ENCODE measurements at regions not wholly inside any gene's neighbourhood (a gene's known extent, or its start where the extent isn't known, plus 50 kb on each side); places are given as distances from the start of the nearest gene placed in this dataset.

DNA sequence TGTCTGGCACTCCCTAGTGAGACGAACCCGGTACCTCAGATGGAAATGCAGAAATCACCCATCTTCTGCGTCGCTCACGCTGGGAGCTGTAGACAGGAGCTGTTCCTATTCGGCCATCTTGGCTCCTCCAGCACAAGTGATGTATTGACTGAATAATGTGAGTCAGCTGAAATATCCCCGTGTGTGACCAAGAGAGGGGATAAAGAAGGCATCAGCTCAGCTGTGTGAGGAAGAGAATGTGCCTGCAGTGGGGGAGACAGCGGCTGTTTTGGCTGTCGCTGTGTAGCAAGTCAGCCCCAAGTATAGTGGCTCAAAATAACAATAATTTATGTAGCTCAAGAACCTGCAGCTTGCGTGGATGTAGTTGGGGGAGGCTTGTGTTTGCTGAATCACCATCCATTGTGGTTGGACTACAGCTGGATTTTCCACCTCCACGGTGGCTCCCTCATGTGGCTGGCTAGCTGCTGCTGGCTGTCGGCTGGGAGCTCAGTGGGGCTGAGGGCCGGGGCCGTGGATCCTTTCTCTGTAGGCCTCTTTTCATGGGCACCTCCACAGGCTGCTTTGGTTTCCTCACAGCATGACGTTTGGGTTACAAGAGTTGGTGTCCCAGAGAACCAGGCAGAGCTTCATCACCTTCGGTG, 434.5 kb downstream of the CCSER2 start:
- POLR2A ChIA-PET, result no interaction called here
- no peak for DNase-seq (ENCODE audit: extremely low spot score)
- CTCF ChIA-PET, result interaction anchor here (1.1 kb wide), 1 partner anchor 50 kb away, joined by 3 read pairs; no protein-coding TSS in a partner anchor
- no peak for TF ChIP-seq SP1 (IDR thresholded peaks at IDR 0.05)
- no peak for TF ChIP-seq BHLHE40 (IDR thresholded peaks at IDR 0.05; ENCODE audit: borderline replicate concordance)
- TF ChIP-seq FOXA1 (IDR thresholded peaks at IDR 0.05), result no peak
- TF ChIP-seq SUZ12 (IDR thresholded peaks at IDR 0.05), result no peak

DNA sequence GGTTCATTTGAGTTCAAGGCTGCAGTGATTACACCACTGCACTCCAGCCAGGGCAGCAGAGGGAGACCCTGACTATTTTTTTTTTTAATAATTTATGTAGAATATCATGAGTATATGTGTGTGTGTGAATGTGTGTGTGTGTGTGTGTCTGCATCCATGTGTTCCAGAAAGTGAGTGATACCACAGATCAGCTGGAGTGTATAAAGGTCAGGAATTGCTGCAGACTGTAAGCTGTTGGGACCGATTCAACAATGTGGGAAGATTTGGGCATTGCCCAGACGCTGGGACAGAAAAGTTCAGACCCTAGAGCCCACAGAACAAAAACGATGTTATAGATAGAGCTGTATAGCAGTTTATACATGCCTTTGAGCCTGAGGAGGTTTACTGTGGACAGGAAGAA, 435.6 kb downstream of the CCSER2 start:
- CTCF ChIA-PET, result no interaction called here
- TF ChIP-seq ZNF384 (IDR thresholded peaks at IDR 0.05) (no peak), HDGF (IDR thresholded peaks at IDR 0.05; ENCODE audit: borderline replicate concordance) (no peak), NFRKB (IDR thresholded peaks at IDR 0.05) (no peak), SP1 (IDR thresholded peaks at IDR 0.05) (no peak), FOXK2 (IDR thresholded peaks at IDR 0.05) (no peak), TARDBP (IDR thresholded peaks at IDR 0.05) (no peak), SUZ12 (IDR thresholded peaks at IDR 0.05) (no peak), L3MBTL2 (conservative IDR thresholded peaks at IDR 0.05) (no peak), ELF4 (IDR thresholded peaks at IDR 0.05) (no peak), CTBP1 (IDR thresholded peaks at IDR 0.05; ENCODE audit: borderline replicate concordance) (no peak), FOXM1 (IDR thresholded peaks at IDR 0.05; ENCODE audit: borderline replicate concordance) (no peak), ARNT (IDR thresholded peaks at IDR 0.05) (no peak), BHLHE40 (IDR thresholded peaks at IDR 0.05; ENCODE audit: borderline replicate concordance) (no peak), FOXA1 (IDR thresholded peaks at IDR 0.05) (no peak), LEF1 (IDR thresholded peaks at IDR 0.05; ENCODE audit: borderline replicate concordance) (no peak)
- TF ChIP-seq, protein P1, sequence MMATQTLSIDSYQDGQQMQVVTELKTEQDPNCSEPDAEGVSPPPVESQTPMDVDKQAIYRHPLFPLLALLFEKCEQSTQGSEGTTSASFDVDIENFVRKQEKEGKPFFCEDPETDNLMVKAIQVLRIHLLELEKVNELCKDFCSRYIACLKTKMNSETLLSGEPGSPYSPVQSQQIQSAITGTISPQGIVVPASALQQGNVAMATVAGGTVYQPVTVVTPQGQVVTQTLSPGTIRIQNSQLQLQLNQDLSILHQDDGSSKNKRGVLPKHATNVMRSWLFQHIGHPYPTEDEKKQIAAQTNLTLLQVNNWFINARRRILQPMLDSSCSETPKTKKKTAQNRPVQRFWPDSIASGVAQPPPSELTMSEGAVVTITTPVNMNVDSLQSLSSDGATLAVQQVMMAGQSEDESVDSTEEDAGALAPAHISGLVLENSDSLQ (IDR thresholded peaks at IDR 0.05), result no peak
- POLR2A ChIA-PET, result no interaction called here
- DNase-seq (ENCODE audit: extremely low spot score), result no peak

DNA sequence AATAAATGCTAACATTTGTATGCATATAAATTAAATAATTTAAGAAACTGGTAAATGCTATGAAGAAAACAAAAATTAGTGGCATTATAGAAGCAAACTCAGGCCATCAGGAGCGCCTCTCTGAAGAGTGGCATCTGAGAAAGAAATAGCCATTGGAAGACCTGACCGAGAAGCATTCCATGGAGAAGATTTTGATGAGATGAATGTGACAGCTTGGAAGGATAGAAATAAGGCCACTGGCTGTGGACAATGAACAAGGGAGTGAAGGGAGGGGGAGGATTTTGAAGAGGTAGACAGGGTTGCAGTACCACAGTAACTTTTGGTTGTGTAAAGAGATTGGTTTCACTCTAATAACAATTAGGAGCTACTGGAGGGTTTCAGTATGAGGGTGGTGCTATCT, 436.7 kb downstream of the CCSER2 start:
- no peak for DNase-seq (ENCODE audit: extremely low spot score)
- POLR2A ChIA-PET, result no interaction called here
- TF ChIP-seq ELF4 (IDR thresholded peaks at IDR 0.05) (no peak), SP1 (IDR thresholded peaks at IDR 0.05) (no peak), ARNT (IDR thresholded peaks at IDR 0.05) (no peak)
- CTCF ChIA-PET, result no interaction called here

DNA sequence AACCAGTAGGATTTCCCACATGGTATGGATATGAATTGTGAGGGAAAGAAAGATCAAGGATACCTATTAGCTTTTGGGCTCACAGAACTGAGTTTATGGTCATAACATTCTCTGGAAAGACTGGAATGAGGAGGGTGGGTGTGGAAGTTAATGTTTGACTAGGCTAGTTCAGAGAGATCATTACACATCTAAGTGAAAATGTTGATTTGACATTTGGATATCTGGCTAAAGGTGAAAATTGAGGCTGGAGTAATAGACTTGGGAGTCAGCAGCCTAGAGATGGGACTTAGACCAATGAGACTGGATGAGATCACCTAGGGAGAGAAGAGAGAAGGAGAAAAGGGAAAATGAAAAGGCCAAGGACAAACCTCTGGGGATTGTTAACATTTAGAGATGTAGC, 437.3 kb downstream of the CCSER2 start:
- TF ChIP-seq SP1 (IDR thresholded peaks at IDR 0.05), result no peak
- no peak for TF ChIP-seq L3MBTL2 (conservative IDR thresholded peaks at IDR 0.05)
- CTCF ChIA-PET, result no interaction called here
- no peak for DNase-seq (ENCODE audit: extremely low spot score)
- POLR2A ChIA-PET, result no interaction called here

DNA sequence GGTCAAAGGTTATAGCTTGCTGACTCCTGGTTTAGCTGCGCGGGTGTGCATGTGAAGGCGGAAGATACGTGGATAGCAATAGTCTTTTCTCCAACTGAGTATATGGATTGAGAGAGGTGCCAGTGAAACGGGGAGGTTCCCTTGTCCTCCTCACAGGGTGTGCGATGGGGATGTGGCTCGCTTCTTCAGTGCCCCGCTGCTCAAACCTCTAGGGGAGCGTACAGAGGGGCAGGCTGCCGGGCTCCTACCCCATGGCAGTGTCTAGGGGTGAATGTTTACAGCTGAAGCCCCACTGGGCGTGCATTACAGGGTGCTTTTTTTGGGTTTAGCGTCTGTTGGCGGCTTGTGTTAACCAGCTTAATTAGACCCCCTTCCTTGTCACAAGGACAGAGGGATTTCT, 438.5 kb downstream of the CCSER2 start:
- DNase-seq (ENCODE audit: extremely low spot score), result no peak
- CTCF ChIA-PET, result no interaction called here
- TF ChIP-seq LEF1 (IDR thresholded peaks at IDR 0.05; ENCODE audit: borderline replicate concordance), result no peak
- POLR2A ChIA-PET, result no interaction called here

DNA sequence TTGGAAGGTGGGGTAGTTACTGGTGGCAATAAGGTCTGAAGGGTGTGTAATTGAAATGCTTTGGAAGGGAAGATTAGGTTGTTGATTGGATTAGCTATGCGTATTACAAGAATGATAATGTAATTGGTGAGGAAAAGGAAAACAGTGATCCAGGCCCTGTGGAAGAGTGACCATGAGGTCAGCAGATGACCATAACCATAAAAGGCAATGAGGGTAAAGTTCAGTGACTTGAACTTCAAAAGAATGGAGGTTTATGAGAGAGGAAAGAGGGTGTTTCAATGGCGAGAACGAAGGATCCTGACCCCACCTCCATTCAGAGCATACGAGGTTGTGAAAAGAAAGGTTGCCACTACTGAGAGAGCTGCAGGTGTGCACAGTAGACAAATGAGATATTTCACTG, 439.7 kb downstream of the CCSER2 start:
- POLR2A ChIA-PET, result no interaction called here
- TF ChIP-seq SP1 (IDR thresholded peaks at IDR 0.05) (no peak), ARNT (IDR thresholded peaks at IDR 0.05) (no peak), ZNF384 (IDR thresholded peaks at IDR 0.05) (no peak), NFRKB (IDR thresholded peaks at IDR 0.05) (no peak), BHLHE40 (IDR thresholded peaks at IDR 0.05; ENCODE audit: borderline replicate concordance) (no peak), FOXK2 (IDR thresholded peaks at IDR 0.05) (no peak), HDGF (IDR thresholded peaks at IDR 0.05; ENCODE audit: borderline replicate concordance) (no peak), TARDBP (IDR thresholded peaks at IDR 0.05) (no peak), ELF4 (IDR thresholded peaks at IDR 0.05) (no peak), SUZ12 (IDR thresholded peaks at IDR 0.05) (no peak), FOXA1 (IDR thresholded peaks at IDR 0.05) (no peak)
- TF ChIP-seq, protein P1 (IDR thresholded peaks at IDR 0.05), result no peak
- CTCF ChIA-PET, result no interaction called here
- DNase-seq (ENCODE audit: extremely low spot score), result no peak

DNA sequence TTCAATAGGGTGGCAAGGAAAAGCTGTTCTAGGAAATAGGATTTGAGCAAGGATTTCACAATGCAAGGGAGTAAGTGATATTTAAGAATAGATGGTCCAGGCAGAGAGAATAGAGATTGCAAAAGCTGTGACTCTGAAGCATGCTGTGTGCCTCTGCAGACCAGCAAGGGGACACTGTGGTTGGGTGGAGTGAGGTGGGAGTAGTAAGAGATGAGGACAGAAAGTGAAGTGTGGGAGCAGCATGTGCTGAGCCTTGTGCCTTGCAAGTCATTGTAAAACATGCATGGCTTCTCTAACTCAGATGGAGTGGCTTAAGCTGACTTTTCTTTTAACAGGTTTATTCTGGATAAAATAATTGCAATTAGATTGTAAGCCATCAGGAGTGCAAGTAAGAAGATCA, 442.4 kb downstream of the CCSER2 start:
- TF ChIP-seq TARDBP (IDR thresholded peaks at IDR 0.05) (no peak), ZNF384 (IDR thresholded peaks at IDR 0.05) (no peak), ELF4 (IDR thresholded peaks at IDR 0.05) (no peak), NFRKB (IDR thresholded peaks at IDR 0.05) (no peak), LEF1 (IDR thresholded peaks at IDR 0.05; ENCODE audit: borderline replicate concordance) (no peak), FOXK2 (IDR thresholded peaks at IDR 0.05) (no peak), CTBP1 (IDR thresholded peaks at IDR 0.05; ENCODE audit: borderline replicate concordance) (no peak), ARNT (IDR thresholded peaks at IDR 0.05) (no peak), FOXM1 (IDR thresholded peaks at IDR 0.05; ENCODE audit: borderline replicate concordance) (no peak), HDGF (IDR thresholded peaks at IDR 0.05; ENCODE audit: borderline replicate concordance) (no peak), SP1 (IDR thresholded peaks at IDR 0.05) (no peak), BHLHE40 (IDR thresholded peaks at IDR 0.05; ENCODE audit: borderline replicate concordance) (no peak), SUZ12 (IDR thresholded peaks at IDR 0.05) (no peak), L3MBTL2 (conservative IDR thresholded peaks at IDR 0.05) (no peak)
- TF ChIP-seq, protein P1 (IDR thresholded peaks at IDR 0.05), result no peak
- DNase-seq (ENCODE audit: extremely low spot score), result no peak
- CTCF ChIA-PET, result no interaction called here
- POLR2A ChIA-PET, result no interaction called here

Measured in HEK293T (cell line).